ENCODE measurements at regions not wholly inside any gene's neighbourhood (a gene's known extent, or its start where the extent isn't known, plus 50 kb on each side); places are given as distances from the start of the nearest gene placed in this dataset.
"Not testable (repeated sequence)": the region's sequence is repeated elsewhere in the genome, so short reads cannot be mapped to it uniquely, and the experiment has no call there.

DNA sequence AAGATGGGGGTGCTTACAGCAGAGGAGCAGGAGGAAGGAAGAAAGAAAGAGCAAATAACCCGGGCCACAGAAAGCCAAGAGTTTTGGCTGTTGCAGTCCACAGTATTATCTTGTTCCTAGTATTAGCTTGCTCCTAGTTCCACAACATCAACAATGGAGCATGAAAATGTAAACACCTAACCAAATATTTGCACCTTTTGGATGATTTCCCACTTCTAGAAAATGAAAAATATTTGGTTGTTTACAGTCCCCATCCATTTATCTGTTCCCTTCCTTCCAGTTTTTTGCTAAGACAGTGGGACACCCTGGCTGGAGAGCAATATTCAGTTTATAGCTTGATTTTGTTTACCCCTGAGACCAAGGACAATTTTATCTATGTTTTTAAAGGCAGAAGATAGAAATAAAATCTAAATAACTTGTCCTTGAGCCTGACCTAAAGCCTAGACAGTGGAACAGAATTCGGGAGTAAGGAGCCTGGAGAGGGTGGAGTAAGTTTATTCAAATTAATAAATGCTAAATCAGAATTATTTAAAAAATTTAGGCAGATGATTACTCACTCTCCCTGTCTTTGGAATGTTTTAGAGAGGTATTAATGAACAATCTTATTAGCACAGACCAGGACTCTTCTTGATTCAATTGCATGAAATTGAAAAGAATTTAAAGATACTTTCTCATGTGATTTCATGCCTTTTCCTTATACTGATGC lies 51.6 kb downstream of the RESF1 start:
- DNase-seq: no peak

DNA sequence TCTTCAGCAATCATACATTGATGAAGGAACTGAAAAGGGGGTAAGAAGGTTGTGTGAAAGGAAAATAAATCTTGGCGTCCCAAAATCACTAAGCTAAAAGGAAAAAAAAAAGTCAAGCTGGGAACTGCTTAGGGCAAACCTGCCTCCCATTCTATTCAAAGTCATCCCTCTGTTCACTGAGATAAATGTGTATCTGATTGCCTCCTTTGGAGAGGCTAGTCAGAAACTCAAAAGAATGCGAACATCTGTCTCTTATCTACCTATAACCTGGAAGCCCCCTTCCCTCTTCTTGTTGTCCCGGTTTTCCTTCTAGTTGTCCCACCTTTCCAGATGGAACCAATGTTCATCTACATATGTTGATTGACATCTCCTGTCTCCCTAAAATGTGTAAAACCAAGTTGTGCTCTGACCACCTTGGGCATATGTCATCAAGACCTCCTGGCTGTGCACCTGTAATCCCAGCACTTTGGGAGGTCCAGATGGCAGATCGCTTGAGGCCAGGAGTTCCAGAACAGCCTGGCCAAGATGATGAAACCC lies 53.1 kb downstream of the RESF1 start:
- DNase-seq: no peak

DNA sequence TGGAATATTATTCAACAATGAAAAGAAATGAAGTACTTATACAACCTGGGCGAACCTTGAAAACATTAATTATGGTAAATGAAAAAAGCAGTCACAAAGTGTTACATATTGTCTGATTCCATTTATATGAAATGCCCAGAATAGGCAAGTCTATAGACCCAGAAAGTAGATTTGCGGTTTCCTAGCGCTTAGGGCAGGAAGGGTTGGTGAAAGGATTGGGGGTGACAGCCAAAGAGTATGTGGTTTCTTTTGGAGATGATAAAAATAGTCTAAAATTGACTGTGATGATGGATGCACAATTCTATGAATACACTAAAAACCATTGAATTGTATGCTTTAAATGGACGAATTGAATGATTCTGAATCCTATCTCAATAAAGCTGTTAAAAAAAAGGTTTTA lies 55.8 kb downstream of the RESF1 start:
- DNase-seq: no peak

DNA sequence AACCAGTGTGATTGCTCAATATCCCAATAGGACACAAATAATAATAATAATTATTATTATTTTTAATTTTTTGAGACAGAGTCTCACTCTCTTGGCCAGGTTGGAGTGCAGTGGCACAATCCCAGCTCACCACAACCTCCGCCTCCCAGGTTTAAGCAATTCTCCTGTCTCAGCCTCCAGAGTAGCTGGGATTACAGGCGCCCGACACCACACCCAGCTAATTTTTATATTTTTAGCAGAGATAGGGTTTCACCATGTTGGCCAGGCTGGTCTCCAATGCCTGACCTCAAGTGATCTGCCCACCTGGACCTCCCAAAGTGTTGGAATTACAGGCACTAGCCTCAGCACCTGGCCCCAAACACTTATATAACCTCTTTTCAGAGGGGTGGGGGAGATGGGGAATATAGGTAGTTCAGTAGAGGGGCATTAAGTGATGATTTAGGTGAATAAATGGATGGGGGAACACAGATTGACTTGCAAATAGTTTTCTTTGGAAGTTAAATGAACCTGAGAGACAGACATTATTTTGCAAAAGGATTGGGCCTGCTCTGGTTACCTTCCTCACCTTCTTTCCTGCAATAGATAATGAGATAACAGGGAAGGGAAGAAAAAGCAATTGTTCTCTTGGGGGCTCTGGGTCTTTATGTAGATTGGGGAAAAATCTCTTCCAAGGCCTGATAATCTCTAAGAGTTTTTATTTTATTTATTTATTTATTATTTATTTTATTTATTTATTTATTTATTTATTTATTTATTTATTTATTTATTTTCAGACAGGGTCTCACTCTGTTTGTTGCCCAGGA lies 57.7 kb downstream of the RESF1 start:
- DNase-seq: no peak

DNA sequence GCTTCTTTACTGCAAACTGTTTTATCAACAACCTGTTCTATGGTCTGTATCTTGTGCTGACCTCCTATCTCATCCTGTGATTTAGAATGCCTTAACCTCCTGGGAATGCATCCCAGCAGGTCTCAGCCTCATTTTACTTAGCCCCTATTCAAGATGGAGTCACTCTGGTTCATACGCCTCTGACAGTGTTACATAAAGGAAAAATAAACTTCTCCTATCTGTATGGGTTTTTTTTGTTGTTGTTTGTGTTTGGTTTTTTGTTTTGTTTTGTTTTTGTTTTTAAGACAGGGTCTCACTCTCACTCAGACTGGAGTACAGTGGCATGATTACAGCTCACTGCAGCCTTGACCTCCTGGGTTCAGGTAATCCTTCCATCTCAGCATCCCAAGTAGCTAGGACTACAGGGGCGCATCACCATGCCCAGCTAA lies 62.1 kb downstream of the RESF1 start:
- DNase-seq: no peak

DNA sequence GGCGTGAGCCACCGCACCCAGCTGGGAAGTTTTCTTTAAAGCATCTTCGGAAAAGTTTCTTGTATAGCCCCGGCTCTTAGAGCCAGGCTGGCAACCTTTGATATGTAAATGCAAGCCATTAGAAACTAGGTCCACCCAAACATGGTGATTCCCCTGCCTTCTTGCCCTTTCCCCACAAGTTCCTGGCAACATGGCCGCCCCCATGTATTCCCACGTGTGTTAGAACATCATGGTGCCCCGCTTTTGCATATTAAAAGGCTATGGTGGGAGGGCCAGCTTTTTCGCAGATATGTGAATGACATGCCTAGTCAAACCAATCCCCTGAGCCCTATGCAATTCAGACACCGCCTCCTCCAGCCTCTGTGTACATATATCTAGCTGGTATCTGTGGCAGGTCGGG lies 63.2 kb downstream of the RESF1 start:
- DNase-seq: not testable (repeated sequence)

DNA sequence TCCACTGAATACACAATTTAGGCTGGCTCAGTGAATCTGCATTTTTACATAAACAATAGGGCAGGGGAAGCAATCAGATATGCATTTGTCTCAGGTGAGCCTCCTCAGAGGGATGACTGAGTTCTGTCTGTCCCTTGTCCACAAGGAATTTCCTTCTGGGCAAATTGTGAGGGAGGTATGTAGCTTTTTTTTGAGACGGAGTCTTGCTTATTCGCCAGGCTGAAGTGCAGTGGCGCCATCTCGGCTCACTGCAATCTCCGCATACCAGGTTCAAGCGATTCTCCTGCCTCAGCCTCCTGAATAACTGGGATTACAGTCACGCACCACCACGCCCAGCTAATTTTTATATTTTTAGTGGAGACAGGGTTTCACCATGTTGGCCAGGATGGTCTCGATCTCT lies 64.6 kb downstream of the RESF1 start:
- not testable (repeated sequence) for DNase-seq

DNA sequence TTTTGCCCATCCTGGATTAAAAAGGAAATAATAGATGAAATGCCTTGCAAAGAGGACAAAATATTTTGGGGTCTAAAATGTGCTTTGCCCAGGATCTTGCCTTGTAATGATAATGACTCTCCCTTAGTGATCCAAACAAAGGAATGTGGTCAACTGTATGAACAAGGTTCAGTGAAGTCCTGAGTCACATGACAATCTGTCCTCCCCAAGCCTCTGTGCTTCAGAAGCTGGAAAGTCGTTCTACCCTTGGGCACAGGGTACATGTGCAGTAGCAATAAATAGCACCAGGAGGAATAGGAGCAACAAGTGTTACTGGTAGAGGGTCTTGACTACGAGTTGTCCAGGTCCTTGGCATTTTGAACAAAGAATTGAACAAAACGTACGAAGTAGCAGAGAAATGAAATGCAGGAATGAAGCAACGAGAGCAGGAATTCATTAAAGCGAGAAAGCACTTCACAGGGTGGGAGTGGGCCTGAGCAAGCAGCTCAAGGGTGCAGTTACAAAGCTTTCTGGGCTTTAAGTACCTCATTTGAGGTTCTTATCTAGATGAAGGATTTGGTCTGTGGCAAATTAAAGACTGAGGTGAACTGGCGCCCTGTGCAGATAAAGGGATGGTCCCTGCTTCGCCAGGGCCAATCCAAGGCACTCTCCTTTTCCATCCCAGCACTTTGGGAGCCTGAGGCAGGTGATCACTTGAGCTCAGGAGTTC lies 65.8 kb downstream of the RESF1 start:
- no peak for DNase-seq

DNA sequence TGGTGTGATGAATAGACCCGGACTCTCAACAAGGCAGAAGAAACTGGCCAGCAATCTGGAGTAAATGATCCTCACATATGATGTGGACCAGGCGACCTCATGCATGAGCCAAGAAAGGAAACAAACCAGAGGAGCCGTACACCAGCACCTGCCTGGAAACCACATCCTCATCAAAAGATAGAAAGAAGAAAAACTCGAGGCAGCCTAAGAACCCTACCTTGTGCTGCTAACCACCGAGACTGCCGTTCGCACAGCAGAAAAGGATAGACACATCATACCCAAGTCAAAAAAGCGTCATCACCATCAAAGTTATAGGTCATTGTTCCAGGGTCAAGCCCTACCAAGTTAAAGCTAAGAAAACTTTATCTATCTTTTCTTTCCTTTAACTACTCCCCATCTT lies 66.7 kb downstream of the RESF1 start:
- DNase-seq: peak; percentile 34 to 52

DNA sequence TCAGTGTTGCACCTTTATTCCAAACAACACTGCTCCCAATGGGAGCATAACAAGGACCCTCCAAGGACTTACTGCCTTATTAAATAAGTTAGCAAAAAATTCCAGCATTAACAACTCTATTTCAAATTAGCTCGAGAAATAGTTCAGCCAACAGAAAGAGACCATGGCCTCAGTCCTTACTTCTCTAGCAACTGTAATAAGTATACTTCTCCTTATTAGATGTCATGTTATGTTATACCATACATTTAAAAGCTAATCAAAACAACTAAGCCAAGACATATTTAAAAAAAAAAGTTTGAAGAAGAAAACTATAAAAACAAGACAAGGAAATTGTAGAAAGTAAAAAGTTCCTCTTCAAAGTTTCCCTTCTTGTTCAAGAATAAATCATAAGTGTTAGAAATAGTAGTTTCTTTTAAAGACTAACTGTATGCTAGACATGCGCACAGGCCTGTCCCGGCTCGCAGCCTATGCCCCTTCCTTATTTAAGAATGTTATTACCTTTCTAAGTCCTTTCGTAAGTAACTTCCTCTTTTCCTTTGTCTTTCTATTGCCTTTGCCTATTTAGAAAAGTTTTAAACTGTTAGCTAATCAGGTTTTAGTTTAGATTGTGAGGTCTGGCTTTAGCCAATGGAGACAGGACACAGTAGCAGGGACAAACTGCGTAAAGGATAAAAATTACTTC lies 68.6 kb downstream of the RESF1 start:
- no peak for DNase-seq

DNA sequence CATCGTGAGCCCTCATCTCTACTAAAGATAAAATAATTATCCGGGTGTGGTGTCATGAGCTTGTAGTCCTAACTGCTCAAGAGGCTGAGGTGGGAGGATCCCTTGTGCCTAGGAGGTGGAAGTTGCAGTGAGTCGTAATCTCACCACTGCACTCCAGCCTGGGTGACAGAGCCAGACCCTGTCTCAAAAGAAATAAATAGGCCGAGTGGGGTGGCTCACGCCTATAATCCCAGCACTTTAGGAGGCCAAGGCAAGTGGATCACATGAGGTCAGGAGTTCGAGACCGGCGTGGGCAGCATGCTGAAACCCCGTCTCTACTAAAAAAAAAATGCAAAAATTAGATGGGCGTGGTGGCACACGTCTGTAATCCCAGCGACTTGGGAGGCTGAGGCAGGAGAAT lies 70.9 kb downstream of the RESF1 start:
- no peak for DNase-seq

DNA sequence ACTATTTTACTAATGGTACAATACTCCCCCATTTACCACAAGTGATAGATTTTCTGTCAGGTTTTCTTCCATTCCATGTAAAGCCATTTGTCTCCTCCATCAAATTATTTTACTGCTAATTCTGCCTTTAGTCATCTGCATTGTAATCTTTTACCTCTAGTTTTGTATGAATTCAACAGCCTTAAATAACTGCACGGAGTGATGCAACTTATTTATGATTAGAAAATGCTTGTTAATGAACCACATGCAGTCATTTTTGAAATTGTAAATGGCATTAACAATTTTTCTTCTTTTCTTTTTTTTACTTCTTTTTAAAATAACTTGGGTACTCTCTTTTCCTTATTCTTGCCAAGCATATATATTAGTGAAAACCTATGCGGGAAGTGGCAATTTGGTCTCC lies 71.5 kb downstream of the RESF1 start:
- no peak for DNase-seq

DNA sequence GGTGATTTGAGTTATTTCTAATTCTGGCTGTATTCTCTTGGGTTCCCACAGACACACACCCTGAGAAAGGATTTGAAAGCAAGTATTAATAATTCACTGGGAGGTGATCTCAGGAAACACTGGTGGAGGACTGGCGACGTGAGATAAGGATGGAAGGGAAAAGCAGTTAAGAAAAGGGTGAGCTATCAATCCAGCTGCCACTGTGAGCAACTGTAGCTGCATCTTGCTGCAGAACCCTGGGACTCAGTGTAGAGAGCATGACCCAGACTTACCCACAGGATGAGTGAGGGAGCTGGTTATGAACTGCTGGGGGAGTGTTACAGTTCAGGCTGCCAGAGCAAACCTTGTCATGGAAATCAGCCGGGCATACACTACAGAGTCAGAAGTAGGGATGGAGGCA lies 71.9 kb downstream of the RESF1 start:
- no peak for DNase-seq

DNA sequence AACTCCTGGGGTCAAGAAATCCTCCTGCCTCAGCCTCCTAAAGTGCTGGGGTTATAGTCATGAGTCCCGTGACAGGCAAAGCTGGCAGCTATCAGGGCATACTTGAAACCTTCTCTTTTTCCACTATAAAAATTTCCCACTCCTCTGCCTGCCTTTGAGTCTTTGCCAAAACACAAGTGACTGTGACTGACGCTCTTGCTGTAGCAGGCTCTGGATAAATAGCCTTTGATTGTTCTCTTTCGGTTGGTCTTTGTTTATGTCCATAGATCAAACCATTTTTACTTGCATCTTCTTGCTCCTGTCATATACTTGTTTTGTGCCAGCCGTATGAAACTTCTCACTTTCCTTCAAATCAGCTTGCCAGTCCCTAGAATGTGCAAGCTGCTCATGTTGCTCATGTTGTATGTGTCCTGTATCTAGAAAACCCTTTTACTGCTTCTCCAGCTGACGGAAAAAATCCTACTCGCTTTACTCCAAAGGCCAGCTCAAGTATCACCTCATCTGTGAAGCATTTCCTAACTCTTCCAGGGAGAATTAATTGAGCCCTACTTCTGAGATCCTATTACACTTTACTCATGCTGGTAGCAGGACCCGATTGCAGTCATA lies 73.1 kb downstream of the RESF1 start:
- DNase-seq: no peak

DNA sequence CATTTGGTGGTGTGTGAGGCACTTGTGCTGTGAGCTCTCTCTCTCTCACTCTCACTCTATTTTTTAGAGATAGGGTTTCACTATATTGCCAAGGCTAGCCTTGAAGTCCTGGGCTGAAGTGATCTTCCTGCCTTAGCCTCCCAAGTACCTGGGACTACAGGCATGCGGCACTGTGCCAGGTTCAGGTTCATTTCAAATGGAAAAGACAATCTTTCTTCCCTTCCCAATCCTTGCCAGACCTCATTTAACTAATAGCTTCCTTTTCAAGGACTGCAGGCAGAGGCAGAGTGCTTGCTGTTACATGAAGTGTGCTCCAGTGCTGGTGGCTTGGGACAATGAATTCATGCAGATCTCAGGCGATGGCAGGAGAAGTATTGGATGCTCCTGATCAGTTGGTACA lies 73.2 kb upstream of the BICD1 start:
- DNase-seq: no peak

DNA sequence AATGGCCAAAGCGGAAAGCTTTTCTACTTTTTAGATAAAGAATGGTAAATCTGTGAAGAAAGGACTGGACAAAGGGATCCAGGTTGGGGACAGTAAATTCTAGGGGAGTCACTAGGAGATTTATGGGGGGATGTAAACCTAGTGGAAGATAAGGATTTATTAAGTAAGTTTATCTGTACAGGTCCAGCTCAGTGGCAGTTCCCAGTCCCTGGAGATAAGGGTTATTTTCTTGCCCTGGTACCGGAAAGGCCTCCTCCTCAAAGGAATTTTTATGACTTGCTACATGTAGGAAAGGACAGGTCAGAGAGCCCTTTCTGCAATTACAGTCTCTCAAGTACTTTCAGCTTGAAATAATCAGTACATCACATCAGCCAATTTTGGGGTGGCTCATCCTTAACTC lies 72.6 kb upstream of the BICD1 start:
- DNase-seq: no peak

DNA sequence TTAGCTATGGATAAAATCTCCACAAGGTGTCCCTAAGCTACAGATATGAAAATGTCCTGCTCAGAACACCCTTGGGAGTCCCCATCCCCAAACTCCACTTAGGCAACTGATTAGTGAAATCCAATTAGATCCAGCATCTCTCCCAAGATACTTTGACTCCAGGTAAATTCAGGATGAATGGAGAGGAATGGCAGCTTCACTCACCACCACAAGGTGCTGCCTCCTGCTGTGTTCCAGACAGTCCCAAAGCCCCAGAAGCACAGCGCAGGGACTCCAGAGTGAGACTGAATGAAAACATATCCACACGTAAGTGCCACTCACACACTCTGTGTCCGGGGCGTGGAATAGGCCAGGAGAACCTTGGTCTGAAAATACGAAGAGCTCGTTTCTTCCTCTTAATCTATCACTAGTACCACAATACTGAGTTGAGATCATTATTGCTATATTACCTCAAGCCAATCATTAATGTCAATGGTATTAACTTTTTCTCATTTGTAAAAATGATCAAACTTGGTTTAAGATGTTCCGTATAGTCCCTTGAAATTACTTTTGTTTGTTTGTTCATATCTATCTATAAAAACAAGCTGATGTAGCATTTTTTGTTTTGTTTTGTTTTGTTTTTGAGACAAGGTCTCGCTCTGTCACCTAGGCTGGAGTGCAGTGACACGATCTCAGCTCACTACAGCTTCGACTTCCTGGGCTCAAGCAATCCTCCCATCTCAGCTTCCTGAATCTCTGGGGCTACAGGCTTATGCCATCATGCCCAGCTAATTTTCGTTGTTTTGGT lies 70.0 kb upstream of the BICD1 start:
- DNase-seq: no peak

DNA sequence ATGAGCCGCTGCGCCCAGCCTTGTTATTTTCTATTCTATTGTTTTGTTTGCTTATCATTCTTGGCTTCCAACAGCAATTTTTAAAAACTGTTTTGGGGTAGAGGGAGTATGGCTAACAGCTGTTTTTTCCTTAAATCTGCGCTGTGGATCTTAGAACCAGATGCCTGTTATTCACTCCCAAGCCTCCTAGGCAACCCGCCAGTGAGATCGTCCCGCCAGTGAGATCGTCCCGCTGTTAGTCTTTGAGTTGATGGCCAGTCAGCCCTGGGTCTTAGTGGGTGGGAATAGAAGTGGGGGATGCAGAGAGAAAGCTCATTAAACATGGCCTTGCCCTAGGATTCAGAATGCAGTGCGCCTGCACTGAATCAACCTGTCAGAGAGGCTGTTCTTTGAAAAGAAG lies 67.3 kb upstream of the BICD1 start:
- no peak for DNase-seq

DNA sequence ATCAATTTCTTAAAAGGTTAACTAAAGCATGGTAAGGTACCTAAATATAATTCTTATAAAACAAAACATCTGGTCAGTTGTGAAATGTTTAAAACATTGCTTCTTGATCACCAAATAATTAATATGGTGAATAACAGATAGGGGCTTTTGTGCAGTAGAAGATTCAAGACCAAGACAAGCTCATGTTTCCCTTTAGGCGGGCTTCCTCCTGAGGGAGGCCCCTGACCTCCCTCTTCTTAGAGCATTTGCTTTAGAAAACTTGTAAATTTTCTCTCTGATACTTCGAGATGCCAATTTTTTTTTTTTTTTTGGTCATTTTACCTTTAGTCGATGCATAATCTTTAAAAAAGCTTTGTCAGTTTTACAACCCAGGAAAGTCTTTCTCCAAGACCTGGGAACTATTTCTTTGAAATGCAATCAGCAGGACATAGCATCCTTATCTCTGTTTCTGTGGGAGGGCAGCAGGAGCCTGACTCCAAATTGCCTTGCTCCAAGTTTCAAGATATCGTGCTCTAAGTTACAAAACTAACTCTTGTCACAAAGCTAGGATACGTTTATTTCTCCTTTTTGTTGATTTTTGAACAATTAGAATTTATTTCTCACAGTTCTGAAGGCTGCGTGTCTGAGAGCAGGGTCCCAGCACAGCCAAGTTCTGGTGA lies 66.6 kb upstream of the BICD1 start:
- DNase-seq: no peak

DNA sequence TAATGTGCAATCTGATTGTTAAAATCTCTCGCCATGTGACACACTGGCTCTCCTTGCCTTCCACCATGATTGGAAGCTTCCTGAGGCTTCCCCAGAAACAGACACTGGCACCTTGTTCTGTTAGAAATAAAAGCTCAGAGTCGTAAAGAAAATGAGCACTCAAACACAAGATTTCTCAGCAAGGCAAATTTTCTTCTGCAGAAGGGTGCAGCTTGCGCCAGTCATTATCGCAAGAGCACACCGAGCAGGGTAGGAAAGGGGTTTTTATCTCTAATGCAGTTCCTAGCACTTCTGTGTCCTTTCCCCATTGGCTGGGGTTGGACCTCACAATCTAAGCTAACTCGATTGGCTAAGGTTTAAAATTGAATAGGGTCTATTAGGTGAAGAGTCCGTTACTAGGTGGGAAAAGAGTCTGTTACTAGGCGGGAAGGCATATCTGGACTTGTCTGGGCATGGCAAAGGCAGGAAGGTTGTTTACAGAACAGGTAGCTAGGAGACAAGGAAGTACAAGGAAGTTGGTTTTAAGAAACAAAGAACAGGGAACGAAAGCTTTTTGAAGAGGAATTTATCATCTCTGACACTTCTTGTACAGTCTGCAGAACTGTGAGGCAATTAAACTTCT lies 62.6 kb upstream of the BICD1 start:
- no peak for DNase-seq
